ENCODE measurements at regions not wholly inside any gene's neighbourhood (a gene's known extent, or its start where the extent isn't known, plus 50 kb on each side); places are given as distances from the start of the nearest gene placed in this dataset.
"Not testable (repeated sequence)": the region's sequence is repeated elsewhere in the genome, so short reads cannot be mapped to it uniquely, and the experiment has no call there.

GRCh38 chr12:126966498-126966897 is 1300.5 kb upstream of the TMEM132C start:
- ATAC-seq: no peak
- intact Hi-C loops (cut with micrococcal nuclease): no loop called here
- no peaks in the 10 kb centered on the region for H3K36me3 Mint-ChIP-seq (ENCODE audit: low read depth)
- ChIA-PET CTCF (no interaction called here), POLR2A (interaction anchor here (0.6 kb wide), 1 partner anchor 87 kb away, joined by 3 read pairs; no protein-coding TSS in a partner anchor)
- no peaks in the 10 kb centered on the region for H3K4me1 Mint-ChIP-seq (ENCODE audit: low read depth)
- no peak overlapping the region for H3K4me3 Mint-ChIP-seq
- no peak for DNase-seq
- no peak overlapping the region for H3K27ac Mint-ChIP-seq
- no peaks in the 10 kb centered on the region for H3K27me3 Mint-ChIP-seq
- no peaks in the 10 kb centered on the region for H3K9me3 Mint-ChIP-seq
- TF ChIP-seq CTCF (IDR thresholded peaks at IDR 0.05): no peak

GRCh38 chr12:126967152-126967551 is 1299.8 kb upstream of the TMEM132C start:
- no peak for TF ChIP-seq CTCF (IDR thresholded peaks at IDR 0.05)
- no peak for ATAC-seq
- H3K4me3 Mint-ChIP-seq: no peak overlapping the region
- H3K27ac Mint-ChIP-seq: no peak overlapping the region
- ChIA-PET POLR2A (no interaction called here), CTCF (no interaction called here)
- H3K9me3 Mint-ChIP-seq: no peaks in the 10 kb centered on the region
- H3K4me1 Mint-ChIP-seq (ENCODE audit: low read depth): no peaks in the 10 kb centered on the region
- no peaks in the 10 kb centered on the region for H3K36me3 Mint-ChIP-seq (ENCODE audit: low read depth)
- no peak for DNase-seq
- intact Hi-C loops (cut with micrococcal nuclease): no loop called here
- no peaks in the 10 kb centered on the region for H3K27me3 Mint-ChIP-seq

DNA sequence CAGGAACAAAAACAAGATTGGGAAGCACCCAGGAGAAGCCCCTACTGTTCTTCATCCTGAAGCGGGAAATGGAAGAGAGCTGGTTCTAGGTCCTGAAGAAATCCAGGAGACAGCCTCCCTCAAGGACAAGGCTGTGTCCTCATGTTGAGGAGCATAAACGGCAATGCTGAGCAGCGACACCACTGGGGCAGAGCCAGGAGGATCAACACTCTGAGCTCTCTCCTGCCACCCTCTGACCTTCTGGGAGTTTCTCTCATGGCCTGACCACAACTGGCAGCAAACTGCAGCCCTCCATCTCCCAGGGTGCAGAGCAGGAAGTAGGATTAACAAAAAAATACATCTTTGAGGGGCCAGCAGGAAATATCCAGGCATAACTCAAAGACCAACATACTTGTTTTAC is 1292.2 kb upstream of the TMEM132C start:
- Mint-ChIP-seq H3K27ac (no peak overlapping the region), H3K27me3 (no peaks in the 10 kb centered on the region), H3K36me3 (ENCODE audit: low read depth) (no peaks in the 10 kb centered on the region), H3K4me3 (no peak overlapping the region), H3K9me3 (no peaks in the 10 kb centered on the region), H3K4me1 (ENCODE audit: low read depth) (no peaks in the 10 kb centered on the region)
- DNase-seq: no peak
- POLR2A ChIA-PET: no interaction called here
- TF ChIP-seq CTCF (IDR thresholded peaks at IDR 0.05): no peak
- CTCF ChIA-PET: no interaction called here
- intact Hi-C loops (cut with micrococcal nuclease): no loop called here
- no peak for ATAC-seq

DNA sequence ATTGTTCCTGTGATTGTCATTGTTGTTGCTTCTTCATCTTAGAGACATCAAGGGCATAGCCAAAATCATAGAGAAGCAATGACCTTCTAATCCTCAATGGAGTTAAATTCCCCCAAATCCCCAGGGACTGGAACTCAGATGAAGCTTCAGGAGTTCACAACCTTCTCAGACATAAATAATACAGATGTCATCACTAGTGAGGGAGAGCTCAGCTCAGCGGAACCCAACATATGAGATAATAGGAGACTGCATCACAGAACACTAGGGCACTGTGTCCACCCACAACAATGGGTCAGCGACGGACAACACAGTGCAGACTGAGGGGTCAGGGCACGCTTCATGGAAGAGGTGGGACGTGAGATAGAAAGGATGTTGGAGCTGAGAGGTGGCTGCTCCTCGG is 1290.4 kb upstream of the TMEM132C start:
- Mint-ChIP-seq H3K27ac (no peak overlapping the region), H3K4me1 (ENCODE audit: low read depth) (no peaks in the 10 kb centered on the region), H3K27me3 (no peaks in the 10 kb centered on the region), H3K36me3 (ENCODE audit: low read depth) (no peaks in the 10 kb centered on the region), H3K9me3 (no peaks in the 10 kb centered on the region), H3K4me3 (no peak overlapping the region)
- TF ChIP-seq CTCF (IDR thresholded peaks at IDR 0.05): no peak
- DNase-seq (no peak), ATAC-seq (no peak)
- ChIA-PET POLR2A (no interaction called here), CTCF (no interaction called here)
- intact Hi-C loops (cut with micrococcal nuclease): no loop called here

GRCh38 chr12:126979564-126979963 is 1287.4 kb upstream of the TMEM132C start:
- CTCF ChIA-PET: interaction anchor here (0.9 kb wide), 1 partner anchor 22 kb away, joined by 3 read pairs; no protein-coding TSS in a partner anchor
- H3K27me3 Mint-ChIP-seq; intact Hi-C loops (cut with micrococcal nuclease); H3K4me1 Mint-ChIP-seq (ENCODE audit: low read depth); DNase-seq; ATAC-seq; H3K36me3 Mint-ChIP-seq (ENCODE audit: low read depth); H3K4me3 Mint-ChIP-seq; H3K9me3 Mint-ChIP-seq; POLR2A ChIA-PET; H3K27ac Mint-ChIP-seq: not testable (repeated sequence)

- Mint-ChIP-seq H3K27me3 (no peaks in the 10 kb centered on the region), H3K27ac (no peak overlapping the region), H3K36me3 (ENCODE audit: low read depth) (no peaks in the 10 kb centered on the region), H3K9me3 (peaks cover 9% of the 10 kb centered on the region), H3K4me1 (ENCODE audit: low read depth) (no peaks in the 10 kb centered on the region), H3K4me3 (no peak overlapping the region)
- DNase-seq (no peak), ATAC-seq (no peak)
- intact Hi-C loops (cut with micrococcal nuclease): no loop called here
- CTCF ChIA-PET: no interaction called here
- TF ChIP-seq CTCF (IDR thresholded peaks at IDR 0.05): no peak
- POLR2A ChIA-PET: no interaction called here
Observed at GRCh38 chr12:126982707-126983106, 1284.3 kb upstream of the TMEM132C start.

DNA sequence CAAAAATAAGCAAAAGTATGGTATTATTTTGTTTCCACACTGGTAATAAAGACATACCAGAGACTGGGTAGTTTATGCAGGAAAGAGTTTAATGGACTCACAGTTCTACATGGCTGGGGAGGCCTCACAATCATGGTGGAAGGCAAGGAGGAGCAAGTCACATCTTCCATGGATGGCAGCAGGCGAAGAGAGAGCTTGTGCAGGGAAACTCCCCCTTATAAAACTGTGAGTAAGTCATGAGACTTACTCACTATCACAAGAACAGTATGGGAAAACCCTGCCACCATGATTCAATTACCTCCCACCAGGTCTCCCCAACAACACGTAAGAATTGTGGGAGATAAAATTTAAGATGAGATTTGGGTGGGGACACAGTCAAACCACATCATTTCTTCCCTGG is 1283.2 kb upstream of the TMEM132C start:
- CTCF ChIA-PET; H3K4me3 Mint-ChIP-seq; H3K27me3 Mint-ChIP-seq; ATAC-seq; H3K36me3 Mint-ChIP-seq (ENCODE audit: low read depth); intact Hi-C loops (cut with micrococcal nuclease); DNase-seq; H3K27ac Mint-ChIP-seq; H3K4me1 Mint-ChIP-seq (ENCODE audit: low read depth); POLR2A ChIA-PET: not testable (repeated sequence)
- H3K9me3 Mint-ChIP-seq: peaks cover 11% of the 10 kb centered on the region

- ATAC-seq; H3K36me3 Mint-ChIP-seq (ENCODE audit: low read depth); intact Hi-C loops (cut with micrococcal nuclease); H3K4me1 Mint-ChIP-seq (ENCODE audit: low read depth); DNase-seq; H3K27me3 Mint-ChIP-seq; H3K27ac Mint-ChIP-seq; CTCF ChIA-PET; POLR2A ChIA-PET; H3K4me3 Mint-ChIP-seq: not testable (repeated sequence)
- peaks cover 12% of the 10 kb centered on the region for H3K9me3 Mint-ChIP-seq
Observed at GRCh38 chr12:126985663-126986062, 1281.3 kb upstream of the TMEM132C start.
